ENCODE measurements at regions not wholly inside any gene's neighbourhood (a gene's known extent, or its start where the extent isn't known, plus 50 kb on each side); places are given as distances from the start of the nearest gene placed in this dataset.

- Histone ChIP-seq H2BK5ac (ENCODE audit: low read depth, low read length, poor library complexity, severe bottlenecking) (peak overlapping the region; percentile 93), H3K23ac (ENCODE audit: low read depth, low read length) (no peak overlapping the region), H3K4me2 (ENCODE audit: low read depth, low read length) (peak overlapping the region; percentile 46; the same call in 1 of the 2 replicates), H2AFZ (replicated peaks; ENCODE audit: low read length, poor library complexity) (no peak overlapping the region), H3K36me3 (ENCODE audit: control insufficient read depth, insufficient read depth, low read length) (no peaks in the 10 kb centered on the region), H3K18ac (ENCODE audit: low read depth, low read length) (peak overlapping the region; percentile 95; the same call in 1 of the 2 replicates), H3K14ac (replicated peaks; ENCODE audit: low read depth, low read length) (peak overlapping the region; percentile 23; the same call in 1 of the 2 replicates), H2BK15ac (ENCODE audit: low read depth, low read length) (peak overlapping the region; percentile 77; the same call in 1 of the 3 replicates), H4K8ac (ENCODE audit: low read depth in 2 of 2, low read length in 2 of 2) (peak overlapping the region in 1 of 2 experiments; percentile 78; a peak in 2 of 4 replicates), H2BK120ac (ENCODE audit: low read depth, low read length) (peak overlapping the region; percentile 96), H2AK5ac (ENCODE audit: low read depth, low read length) (no peak overlapping the region), H4K5ac (ENCODE audit: low read depth, low read length) (peak overlapping the region; percentile 26; the same call in 1 of the 2 replicates), H3K56ac (ENCODE audit: extremely low read depth, insufficient read depth, low read length) (peak overlapping the region; percentile 78), H3K4ac (ENCODE audit: low read depth, low read length) (peak overlapping the region; percentile 82; the same call in 1 of the 2 replicates), H3K27me3 (ENCODE audit: control insufficient read depth, insufficient read depth, low read length) (no peaks in the 10 kb centered on the region), H3K9me3 (ENCODE audit: control insufficient read depth, insufficient read depth, low read length) (no peaks in the 10 kb centered on the region), H4K20me1 (ENCODE audit: insufficient read depth, low read length) (no peaks in the 10 kb centered on the region), H3K9me1 (ENCODE audit: insufficient read depth, low read length) (peaks cover 3% of the 10 kb centered on the region), H4K91ac (ENCODE audit: insufficient read depth, low read depth, low read length) (peak overlapping the region; percentile 71), H3K9ac (ENCODE audit: low read depth, low read length) (no peak overlapping the region), H3K4me1 (ENCODE audit: control insufficient read depth, insufficient read depth, low read length) (peaks cover 9% of the 10 kb centered on the region), H3K27ac (ENCODE audit: insufficient read depth, low read length) (peak overlapping the region; percentile 34; the same call in 1 of the 2 replicates), H2BK20ac (ENCODE audit: low read depth, low read length) (peak overlapping the region; percentile 93), H2AK9ac (replicated peaks; ENCODE audit: low read depth, low read length, poor library complexity) (no peak overlapping the region), H3K79me1 (ENCODE audit: low read depth in 1 of 2, low read length in 2 of 2) (no peaks in the 10 kb centered on the region), H3K4me3 (ENCODE audit: insufficient read depth, low read depth, low read length) (no peak overlapping the region)
- CTCF ChIA-PET, result no interaction called here
- dilution Hi-C loops (cut with HindIII; ENCODE audit: low sequenced_read_pairs, unreplicated experiment), result no loop called here
- no TSS peak for BruUV-seq (replicated peaks)
- intact Hi-C loops (cut with micrococcal nuclease), result loop anchor here (2.0 kb wide), 1 partner anchor 19 kb away; no protein-coding TSS in a partner anchor
- ATAC-seq (ENCODE audit: low read depth) (peak; percentile 89), DNase-seq (peak; percentile 97)
- POLR2A ChIA-PET (ENCODE audit: unreplicated experiment), result no interaction called here
- TF ChIP-seq CEBPB (IDR thresholded peaks at IDR 0.05; ENCODE audit: low read depth, low read length) (peak; percentile 98), FOS (IDR thresholded peaks at IDR 0.05; ENCODE audit: low read depth, low read length) (peak; percentile 95), MAFK (IDR thresholded peaks at IDR 0.05; ENCODE audit: low read depth, low read length) (no peak), ELK1 (IDR thresholded peaks at IDR 0.05; ENCODE audit: borderline replicate concordance, low read depth, low read length) (no peak), POLR2A (IDR thresholded peaks at IDR 0.05; ENCODE audit: low read depth, low read length) (peak; percentile 27; the same call in 1 of the 2 replicates), RAD21 (IDR thresholded peaks at IDR 0.05; ENCODE audit: low read length) (peak; percentile 21; the same call in 1 of the 2 replicates)
- in situ Hi-C loops (cut with MboI; ENCODE audit: low sequenced_read_pairs), result no loop called here
- WGBS, 2 experiments (ENCODE audit: extremely low coverage in 2 of 2, insufficient read length in 1 of 2), result 0% methylated on average over 1 of the region's 4 CpGs; no CpG with 5 or more reads in 1 of the 2 experiments
These were observed 56.9 kb upstream of the E2F7 start for GRCh38 chr12:77122236-77122635.

Data from IMR-90 (cell line).